Ramos (cell line): ENCODE measurements at regions not wholly inside any gene's neighbourhood (a gene's known extent, or its start where the extent isn't known, plus 50 kb on each side); places are given as distances from the start of the nearest gene placed in this dataset.

Experiments used
- in situ Hi-C: fragments of 300-500 bp; cut with MboI; formaldehyde crosslinking; loops from one replicate; pipeline ENCODE4 v1.14.3; 2022; ENCODE audit warnings: low sequenced_read_pairs; ENCODE audit not compliant: unreplicated experiment

DNA sequence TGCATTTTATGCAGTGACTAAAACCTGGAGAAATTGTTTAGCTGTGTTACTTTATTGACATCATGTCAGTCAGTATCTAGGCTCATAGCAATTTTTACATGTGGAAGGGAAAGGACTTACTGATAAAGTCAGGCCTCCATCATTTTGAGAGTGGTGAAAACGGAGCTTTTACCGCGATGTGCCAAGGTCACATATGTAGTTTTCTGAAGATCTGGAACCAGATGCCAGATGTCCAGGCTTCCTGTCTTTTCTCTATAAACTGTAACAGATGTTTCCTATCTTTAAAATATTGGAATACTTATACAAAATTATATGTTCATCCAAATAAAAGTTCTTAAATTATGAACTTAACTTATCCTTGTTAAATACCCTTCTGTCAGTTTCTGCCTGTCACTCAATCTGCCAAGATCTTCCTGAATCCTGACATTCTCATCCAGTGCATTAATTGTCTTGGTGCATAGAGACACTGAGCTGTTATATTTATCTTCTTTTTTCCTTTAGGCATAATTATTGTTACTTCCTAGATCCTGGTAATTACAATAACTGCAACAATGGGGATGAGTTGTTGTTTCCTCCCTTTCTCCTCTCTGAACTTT is 1646.2 kb upstream of the TENM3 start:
- in situ Hi-C loops, result no loop called here

DNA sequence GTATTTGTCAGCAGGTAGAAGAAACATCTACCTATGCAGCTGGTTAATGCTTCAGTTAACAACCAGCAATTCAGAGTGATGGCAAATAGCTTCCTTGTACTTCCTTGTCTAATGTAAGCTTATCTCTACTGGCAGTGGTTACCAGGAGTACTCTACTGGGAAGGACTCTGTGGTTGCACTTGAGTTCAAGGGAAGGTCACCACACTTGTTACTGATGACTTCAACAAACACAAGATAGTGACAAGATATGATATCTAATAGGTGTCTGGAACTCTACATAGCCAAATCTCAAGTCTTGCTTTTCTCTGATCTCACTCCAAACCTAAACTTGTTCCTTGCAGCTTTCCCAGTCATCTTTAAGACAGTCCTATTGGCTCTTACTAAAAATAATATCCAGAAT is 1644.9 kb upstream of the TENM3 start:
- in situ Hi-C loops, result no loop called here

DNA sequence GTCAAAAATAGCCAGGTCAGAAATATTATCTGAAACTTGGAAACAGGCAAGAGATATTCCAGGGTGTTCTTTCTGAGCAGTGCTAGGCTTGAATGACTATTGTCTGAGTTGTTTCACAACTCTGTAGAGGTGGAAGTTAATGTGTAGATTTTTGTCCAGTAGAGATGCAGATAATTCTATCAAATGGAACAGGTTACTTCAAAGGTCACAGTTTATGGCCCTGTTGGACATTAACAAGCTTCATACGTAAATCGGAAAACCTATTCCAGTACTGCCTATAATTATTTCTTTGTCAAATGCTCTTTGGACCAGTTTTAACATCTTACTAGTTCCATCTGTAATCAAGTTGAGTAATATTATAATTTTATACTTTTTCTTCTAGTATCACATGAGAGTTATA is 1639.4 kb upstream of the TENM3 start:
- in situ Hi-C loops, result no loop called here

DNA sequence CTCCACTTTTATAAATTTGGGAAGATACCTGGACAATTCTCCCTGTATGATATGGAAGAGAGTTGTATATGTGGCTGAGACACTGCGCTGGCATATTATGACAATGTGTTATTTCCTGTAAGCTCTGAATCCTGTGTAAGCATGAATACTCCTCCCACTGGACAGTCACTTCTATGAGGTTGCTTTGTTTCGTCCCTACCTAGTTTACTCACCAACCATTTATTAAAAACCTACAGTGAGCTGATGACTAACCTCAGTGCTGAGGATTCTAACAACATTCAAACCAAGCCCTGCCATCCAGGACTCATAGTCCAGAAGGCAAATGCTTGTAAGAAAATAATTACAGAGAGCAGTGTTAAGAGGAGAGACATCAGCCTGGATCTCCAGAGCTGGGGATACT is 1632.9 kb upstream of the TENM3 start:
- in situ Hi-C loops, result no loop called here

DNA sequence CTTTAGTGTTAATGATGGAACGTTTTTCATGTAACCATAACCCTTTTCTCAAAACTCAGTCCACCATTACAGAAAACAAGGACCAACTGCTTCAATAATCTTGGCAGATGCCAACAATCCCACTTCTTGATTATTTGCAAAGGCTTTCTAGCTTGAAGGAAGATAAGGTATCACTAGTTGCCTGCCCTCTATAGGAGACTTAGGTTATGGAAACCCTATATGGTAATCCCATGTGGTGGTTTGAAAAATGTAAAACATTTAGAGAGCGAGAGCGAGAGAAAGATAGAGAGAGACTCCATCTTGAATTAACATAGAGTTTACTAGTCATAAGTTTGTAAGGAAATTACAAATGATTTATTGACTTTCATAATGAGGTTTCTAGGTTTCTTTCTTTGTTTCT is 1627.5 kb upstream of the TENM3 start:
- in situ Hi-C loops, result no loop called here

DNA sequence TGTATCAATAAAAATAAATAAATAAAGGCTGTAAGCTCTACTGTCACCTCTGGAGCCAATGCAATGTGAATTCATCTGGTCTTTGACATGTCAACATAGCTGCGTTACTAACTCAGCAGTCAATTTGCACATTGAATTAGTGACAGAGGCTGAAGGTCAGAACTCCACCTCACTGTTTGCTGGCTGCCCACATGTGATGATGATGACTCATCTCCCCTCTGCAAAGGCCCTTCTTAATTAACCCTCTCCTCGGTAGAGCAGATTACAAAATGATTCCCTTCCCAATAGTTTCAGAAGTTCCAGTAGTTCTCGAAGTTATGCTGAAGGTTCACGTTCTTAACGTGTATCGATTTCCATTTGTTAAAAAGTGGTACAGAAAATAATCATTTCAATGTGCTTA is 1626.0 kb upstream of the TENM3 start:
- in situ Hi-C loops, result no loop called here

DNA sequence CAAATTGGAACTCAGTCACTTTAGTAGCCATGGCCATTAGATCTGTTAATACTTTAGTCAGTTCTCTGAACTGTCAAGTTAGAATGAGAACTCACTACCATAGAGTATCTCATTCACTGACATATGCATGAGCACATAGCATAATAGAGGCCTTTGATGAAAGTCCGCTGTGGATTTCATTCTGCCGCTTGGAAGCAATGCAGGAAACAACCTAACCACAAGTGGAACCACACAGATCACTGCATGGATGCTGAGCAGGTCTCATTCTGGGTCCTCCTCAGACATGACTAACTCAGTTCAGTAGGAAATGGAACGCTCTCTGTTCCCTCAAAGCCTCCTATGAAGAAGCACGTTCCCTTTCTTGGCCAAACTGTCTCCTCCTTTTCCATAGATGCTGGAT is 1624.8 kb upstream of the TENM3 start:
- in situ Hi-C loops, result no loop called here

DNA sequence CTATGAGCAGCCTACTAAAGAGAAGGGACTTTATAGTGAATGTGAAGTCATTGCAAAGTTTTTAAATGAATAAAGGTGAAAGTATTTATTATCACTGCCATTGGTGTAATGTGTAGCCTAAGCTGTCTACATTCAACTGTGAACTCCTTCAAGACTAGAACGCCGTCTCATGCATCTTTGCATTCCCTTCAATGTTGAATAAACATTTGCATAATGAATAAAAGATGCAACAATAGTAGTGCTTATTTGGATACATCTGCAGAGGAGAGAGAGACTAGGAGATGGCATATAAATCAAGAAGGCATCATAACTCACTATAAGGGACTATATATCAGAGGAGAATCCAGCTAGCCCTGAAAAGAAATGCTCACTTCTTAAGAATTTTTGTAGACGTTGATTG is 1623.8 kb upstream of the TENM3 start:
- in situ Hi-C loops, result no loop called here

DNA sequence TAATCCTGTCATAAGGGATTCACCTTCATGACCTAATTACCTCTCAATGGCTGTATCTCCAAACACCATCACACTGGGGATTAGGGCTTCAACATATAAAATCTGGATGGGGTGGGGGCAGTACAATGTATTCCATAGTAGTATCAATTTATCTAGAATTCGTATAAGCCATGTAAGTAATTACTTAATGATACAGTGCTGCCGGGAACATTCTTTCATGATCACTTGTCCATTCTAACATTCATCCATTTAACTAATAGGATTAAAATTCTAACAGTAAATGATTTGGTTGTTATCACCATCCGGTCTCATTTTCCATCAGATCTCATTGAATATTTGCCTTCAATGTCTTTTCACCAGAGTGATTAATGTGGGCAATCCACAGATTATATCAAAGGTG is 1620.9 kb upstream of the TENM3 start:
- in situ Hi-C loops, result no loop called here

DNA sequence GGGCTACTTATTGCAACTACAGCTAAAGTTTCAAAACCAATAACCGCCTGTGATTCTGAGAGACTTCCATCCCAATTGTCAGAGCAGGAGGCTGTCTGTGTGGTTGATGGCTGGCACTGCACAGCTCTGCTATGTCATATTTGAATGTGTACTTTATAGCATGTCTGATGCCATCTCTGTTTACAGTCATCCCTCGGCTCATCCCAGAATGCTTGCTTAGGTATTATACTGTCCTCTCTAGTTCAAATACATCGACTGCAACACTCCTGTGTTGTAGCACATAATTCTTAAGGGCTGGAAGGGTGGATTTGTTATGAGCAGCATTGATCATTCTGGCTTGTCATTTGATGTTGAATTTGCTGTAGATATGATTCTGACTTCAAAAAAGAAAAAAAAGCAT is 1617.5 kb upstream of the TENM3 start:
- in situ Hi-C loops, result no loop called here

DNA sequence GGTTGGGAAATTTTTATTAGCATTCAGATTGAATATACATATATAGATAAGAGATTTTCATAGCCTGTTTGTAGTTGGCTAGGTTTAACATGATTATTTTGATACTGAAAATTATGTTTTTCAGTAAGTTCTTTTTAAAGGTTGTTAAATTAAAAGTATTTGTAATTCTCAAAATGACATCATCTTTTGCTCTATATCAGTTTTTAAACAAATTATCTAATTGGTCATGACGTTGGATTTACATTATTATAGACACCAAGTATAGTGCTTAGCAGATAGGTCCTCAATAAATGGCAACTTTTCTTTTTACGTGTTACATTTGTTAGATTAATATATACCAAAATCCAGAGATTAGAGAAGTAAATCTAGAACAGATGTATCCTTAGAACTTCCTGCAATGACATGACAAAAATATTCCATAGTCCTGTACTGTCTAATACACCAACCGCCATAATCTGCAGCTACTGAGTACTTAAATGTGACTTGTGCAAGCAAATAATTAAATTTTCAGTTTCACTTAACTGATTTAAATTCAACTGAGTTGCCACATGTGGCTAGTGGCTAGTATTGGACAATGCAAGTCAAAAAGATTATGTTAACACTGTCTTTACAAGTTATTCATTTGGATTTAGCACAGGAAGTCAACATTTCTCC is 1613.1 kb upstream of the TENM3 start:
- in situ Hi-C loops, result no loop called here

DNA sequence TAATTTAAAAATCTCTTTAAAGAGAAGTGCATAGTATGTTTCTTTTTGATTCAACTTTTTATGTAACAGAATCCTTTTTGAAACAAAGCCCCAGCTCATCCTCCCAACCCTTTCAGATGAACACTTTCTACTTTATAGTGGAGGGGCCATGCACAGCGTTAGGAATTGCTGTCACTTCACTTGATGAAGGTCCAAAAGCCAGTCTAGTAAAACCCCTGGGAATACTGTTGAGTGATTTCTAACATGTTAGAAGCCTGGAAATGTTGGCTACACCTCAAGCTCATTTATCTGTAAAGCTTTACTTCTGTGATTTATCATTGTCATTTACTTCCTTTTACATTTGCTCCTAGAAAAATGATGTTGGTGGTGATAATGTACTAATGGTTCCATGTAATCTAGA is 1608.9 kb upstream of the TENM3 start:
- in situ Hi-C loops, result no loop called here

DNA sequence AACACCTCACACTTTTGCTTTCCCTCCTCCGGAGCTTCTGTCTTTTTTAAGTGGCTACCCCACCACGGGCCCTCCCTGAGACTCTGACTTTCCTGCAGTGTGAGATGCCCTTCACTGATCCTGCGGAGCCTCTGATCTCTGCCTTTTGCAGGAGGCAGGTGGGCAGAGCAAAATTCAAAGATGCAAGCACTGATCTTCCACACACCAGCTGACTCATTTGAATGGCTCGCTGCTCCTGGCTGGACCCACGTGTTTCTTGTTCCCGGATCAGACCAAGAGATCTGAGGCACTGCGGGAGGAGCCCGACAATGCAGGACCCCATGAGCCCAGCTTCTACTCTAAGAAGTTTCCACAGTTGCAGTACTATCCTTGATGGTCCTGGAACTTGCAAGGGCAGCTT is 1607.9 kb upstream of the TENM3 start:
- in situ Hi-C loops, result no loop called here

DNA sequence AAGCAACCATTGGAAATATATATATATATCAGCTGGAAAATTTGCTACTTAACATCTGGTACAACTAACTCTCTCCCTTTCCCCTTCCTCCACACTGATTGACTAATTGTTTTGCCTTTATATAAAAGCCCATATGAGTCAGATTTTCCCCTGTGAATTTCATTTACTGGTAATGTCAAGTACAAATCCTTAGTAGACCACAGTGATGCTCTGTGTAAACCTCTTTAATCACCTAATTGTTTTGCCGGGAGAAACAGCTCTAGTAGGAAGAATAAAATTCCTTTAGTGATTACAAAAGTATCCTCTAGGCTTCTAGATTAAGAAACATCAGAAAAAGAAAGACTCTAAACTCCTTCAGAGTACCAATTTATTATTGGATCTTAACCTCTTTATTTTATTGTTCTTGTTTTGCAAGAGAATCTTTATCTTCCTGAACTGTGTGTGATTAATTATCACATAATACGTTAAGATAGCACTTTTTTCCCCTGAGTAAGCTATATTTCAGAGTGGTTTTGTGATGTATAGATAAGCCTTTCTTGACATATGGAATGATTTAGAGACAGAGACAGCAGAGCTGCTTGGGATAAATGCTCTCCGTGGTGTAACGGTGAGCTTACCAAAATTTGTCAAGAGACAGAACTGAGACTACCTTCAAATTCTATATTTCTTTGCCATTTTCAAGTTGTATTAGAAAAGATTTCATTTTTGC is 1606.4 kb upstream of the TENM3 start:
- in situ Hi-C loops, result no loop called here

DNA sequence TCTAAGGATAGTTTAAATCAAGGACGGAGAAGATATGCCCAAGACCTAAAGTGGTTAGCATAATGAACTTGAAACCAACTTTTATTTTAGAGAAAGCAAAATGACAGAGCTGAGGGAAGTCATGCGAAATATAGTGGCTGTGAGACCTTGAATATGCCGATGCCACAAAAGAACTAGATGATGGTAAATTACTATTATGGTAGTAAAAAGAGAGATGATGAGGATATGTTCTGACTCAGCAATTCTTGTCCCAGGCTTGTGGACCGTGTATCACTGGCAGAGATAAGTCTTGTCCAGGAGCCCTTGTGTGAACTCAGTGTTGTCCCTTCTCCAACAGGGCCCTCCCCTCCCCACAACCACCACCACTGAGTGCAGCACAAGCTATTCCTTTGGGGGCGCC is 1605.6 kb upstream of the TENM3 start:
- in situ Hi-C loops, result no loop called here

DNA sequence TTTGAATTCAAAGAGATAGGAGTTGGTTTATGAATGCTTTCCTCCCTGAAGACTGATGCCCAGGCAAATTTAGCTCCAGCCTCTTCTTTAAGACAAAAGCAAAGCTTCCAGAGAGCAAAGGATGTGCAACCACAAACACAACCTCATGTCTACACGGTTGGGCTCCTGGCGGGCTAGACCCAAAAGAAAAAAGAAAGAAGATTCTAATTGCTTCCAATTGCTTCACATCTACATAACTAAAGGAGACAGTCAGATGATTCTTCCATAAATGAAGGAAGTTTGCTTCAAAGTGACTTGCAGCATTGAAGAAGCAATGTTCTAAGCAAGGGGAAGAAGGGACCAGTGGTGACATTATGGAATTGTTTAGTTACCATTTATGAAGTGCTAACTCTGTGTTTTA is 1603.0 kb upstream of the TENM3 start:
- in situ Hi-C loops, result no loop called here

DNA sequence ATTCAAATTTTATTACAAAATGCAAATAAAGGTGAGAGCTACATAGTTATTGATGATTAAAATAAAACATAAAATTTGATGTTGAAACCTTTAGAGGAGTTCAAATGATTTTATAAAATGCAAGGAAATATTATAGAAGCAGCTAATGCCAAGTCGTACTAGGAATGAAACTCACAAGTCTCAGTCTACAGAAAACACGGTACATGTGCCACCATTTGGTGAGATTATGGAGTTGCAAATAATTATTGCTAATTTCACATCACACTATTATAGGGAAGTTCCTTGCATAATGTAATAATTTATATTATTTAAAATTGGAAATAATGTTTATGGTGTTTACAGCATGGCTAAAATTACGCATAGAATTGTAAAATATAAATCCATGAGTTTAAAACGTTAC is 1601.7 kb upstream of the TENM3 start:
- in situ Hi-C loops, result no loop called here

DNA sequence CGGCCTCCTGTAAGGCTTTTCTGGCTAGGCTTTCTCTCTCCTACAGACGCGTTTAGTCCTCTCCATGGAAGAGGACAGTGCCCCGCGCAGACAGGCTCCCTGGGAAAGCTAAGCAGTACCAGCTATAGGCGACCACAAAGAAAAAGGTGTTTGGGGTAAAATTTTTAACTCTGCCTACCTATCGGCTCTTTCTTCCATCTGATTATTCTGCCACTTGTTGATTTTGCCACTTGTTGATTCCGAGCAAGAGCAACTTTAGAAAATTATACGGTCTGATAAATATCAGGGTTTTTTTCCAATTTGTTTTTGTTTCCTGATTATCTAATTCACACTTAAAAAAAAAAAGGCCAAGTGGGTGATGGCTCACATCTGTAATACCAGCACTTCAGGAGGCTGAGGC is 1600.5 kb upstream of the TENM3 start:
- in situ Hi-C loops, result no loop called here

DNA sequence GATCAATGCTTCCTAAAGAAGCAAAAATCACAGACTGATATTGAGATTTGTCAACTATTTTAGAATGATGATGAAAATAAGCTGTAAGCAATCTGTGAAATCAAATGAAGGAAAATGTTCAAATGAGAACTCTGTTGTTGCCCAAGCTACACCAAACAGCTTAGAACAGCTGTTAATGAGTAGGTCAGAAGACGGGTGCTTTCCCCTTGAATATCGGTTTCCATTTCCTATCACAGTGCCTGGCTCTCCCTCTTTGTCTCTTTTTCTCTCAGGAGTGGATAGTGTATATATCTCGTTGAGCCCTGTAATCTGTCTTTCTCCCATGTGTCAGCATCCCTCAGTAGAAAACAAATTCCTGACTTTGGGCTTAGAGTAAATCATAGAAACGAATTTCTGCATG is 1592.9 kb upstream of the TENM3 start:
- in situ Hi-C loops, result loop anchor here (25.0 kb wide), 2 partner anchors 487 to 887 kb away; no protein-coding TSS in a partner anchor

DNA sequence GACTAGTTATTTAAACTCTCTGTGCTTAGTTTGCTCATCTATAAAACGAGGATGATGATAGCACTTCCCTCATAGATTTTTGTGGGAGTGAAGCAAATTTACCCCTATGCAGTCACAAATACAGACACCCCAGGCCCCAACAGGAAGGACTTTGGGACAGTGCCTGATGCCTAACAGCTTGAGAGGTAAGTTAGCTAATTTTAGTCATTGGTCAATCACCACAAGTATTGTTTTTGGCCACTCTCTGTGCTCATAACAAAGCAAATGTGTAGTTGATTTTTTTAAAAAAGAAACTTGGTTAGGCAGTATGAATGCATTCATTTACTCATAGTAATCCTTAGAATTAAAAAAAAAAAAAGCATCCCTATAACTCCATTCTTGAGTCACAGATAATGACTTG is 1590.7 kb upstream of the TENM3 start:
- in situ Hi-C loops, result loop anchor here (25.0 kb wide), 2 partner anchors 485 to 885 kb away; no protein-coding TSS in a partner anchor

DNA sequence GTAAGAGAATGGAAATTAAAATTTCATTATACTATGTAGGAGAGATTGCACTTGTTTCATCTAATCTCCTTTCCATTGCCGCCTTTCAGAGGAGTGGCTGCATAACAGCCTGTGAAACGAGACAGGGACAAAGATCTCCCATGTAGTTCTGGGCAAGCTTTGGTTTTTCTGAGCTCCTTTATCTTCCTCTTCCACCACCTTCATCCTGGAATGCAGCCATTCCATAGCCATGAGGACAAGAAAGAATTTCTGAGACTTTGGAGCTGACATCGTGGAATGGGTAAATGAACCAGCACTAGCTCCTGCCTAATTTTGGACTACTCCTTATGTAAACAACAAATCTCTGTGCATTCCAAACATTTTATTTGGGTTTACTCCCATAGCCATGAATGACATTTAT is 1587.3 kb upstream of the TENM3 start:
- in situ Hi-C loops, result loop anchor here (25.0 kb wide), 2 partner anchors 481 to 881 kb away; no protein-coding TSS in a partner anchor

DNA sequence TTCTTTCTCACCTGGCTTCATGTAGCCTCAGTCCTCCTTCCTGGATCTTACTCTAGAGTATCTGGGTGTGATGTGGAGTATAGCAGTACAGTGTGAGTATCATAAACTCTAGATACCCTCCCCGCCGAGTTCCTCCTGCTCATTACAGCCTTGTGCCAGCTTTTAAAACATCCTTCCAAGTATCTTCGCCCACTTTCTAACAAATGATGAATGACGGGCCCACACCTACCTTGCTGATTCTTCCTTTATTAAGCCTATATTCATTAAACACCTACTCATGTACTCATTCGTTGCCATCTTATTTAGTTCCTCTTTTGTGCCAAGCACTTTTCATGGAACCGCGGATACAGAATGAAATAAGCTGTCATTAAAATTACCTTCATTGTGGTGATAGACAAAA is 1585.3 kb upstream of the TENM3 start:
- in situ Hi-C loops, result loop anchor here (25.0 kb wide), 2 partner anchors 479 to 879 kb away; no protein-coding TSS in a partner anchor
